GM12873 (cell line): ENCODE measurements at regions not wholly inside any gene's neighbourhood (a gene's known extent, or its start where the extent isn't known, plus 50 kb on each side); places are given as distances from the start of the nearest gene placed in this dataset.

Experiments
- TF ChIP-seq, protein P1 (sequence below): IDR thresholded peaks from 2 replicates; pipeline ENCODE4 v1.5.1; 2012; ENCODE audit warnings: low read depth, mild to moderate bottlenecking, moderate library complexity, low read length, control low read depth; ENCODE audit not compliant: insufficient read depth; ENCODE audit errors: missing control alignments

DNA sequence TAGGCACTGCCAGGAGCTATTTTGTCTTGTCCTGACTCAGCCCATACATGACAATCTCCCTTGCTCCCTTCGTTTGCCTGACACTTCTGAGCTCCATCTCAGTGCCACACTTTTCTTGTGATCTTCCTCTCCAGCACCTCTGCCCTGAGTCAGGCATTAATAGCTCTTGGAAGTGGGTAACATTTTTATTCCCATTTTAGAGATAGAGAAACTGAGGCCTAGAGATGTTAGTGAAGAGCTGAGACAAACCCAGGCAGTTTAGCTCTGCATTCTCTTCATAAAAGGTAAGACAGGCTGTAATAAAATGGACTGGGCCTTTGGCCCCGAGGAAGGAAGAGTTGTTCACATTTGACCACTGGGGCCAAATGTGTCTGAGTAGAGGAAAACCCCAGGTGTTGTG lies 167.4 kb downstream of the DHX35 start:
- TF ChIP-seq, protein P1, sequence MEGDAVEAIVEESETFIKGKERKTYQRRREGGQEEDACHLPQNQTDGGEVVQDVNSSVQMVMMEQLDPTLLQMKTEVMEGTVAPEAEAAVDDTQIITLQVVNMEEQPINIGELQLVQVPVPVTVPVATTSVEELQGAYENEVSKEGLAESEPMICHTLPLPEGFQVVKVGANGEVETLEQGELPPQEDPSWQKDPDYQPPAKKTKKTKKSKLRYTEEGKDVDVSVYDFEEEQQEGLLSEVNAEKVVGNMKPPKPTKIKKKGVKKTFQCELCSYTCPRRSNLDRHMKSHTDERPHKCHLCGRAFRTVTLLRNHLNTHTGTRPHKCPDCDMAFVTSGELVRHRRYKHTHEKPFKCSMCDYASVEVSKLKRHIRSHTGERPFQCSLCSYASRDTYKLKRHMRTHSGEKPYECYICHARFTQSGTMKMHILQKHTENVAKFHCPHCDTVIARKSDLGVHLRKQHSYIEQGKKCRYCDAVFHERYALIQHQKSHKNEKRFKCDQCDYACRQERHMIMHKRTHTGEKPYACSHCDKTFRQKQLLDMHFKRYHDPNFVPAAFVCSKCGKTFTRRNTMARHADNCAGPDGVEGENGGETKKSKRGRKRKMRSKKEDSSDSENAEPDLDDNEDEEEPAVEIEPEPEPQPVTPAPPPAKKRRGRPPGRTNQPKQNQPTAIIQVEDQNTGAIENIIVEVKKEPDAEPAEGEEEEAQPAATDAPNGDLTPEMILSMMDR, result no peak

DNA sequence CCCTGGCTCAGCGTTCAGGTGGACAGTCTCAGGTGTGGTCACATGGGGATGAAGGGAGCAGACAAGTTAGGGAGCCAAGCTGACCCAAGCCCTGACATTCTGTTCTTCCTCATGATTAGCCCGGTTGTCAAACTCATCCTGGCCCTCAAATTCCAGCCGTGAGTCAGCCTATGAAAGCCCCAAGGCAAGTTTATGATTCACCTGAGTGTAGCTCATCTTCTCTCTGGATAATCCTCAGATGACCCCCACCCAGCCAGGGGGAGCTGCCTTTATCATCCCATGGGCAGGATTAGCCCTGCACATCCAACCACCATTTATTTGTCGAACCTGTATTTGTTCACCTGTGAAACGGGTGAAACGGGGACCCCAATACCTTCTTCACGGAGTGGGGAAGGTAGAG lies 161.9 kb downstream of the DHX35 start:
- TF ChIP-seq, protein P1, result no peak

DNA sequence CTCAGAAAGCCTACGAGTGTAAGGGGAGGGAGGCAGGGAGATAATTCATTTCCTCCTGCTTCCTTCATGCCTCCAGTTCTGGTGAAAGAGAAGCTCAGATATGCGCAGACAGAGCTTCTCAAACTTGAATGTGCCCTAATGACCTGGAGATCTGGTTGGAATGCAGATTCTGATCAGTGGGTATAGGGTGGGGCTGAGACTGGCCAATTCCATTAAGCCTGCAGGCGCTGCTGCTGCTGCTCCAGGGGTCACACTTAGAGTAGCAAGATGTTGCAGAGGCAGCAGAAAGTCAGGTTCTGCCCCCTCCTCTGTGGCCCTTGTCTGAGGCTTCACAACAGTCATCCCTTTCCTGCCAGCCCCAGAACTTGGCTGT lies 161.0 kb downstream of the DHX35 start:
- TF ChIP-seq, protein P1, result no peak

DNA sequence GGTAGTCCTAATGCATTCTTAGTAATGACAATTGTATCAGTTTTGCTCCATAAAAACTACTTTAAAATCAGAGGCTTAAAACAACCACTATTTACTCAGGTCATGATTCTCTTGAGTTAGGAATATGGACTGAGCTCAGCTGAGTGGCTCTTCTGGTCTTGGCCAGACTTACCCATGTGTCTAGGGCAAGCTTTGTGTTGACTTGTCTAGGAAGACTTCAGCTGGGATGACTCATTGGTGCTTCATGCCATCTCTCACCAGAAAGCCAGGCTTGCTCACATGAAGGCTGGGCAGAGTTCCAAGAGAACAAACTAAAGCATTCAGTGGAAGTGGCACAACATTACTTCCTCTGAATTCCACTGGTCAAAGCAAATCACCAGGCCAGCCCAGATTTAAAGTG lies 155.3 kb downstream of the DHX35 start:
- TF ChIP-seq, protein P1, result no peak

DNA sequence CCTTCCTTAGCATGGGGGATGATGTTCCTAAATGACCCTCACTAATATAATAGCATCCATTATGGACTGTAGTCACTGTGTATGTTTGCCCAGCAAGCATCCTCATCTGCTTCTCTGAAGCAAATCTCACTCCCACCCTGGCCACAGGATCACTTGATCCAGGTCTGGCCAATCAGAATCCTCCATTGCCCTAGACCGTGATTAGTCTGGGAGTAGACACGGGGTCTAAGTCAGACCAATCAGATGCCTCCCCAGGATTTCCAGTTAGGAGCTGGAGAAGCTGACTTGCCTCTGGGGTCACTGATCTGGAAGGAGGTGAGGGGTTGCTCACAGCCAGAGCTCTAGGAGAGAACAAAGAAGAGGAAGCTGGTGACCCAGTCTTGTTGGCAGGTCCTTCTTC lies 153.9 kb downstream of the DHX35 start:
- TF ChIP-seq, protein P1, result no peak

- TF ChIP-seq, protein P1, result peak; percentile 69
These were observed 150.1 kb downstream of the DHX35 start for GRCh38 chr20:39112178-39112743.

DNA sequence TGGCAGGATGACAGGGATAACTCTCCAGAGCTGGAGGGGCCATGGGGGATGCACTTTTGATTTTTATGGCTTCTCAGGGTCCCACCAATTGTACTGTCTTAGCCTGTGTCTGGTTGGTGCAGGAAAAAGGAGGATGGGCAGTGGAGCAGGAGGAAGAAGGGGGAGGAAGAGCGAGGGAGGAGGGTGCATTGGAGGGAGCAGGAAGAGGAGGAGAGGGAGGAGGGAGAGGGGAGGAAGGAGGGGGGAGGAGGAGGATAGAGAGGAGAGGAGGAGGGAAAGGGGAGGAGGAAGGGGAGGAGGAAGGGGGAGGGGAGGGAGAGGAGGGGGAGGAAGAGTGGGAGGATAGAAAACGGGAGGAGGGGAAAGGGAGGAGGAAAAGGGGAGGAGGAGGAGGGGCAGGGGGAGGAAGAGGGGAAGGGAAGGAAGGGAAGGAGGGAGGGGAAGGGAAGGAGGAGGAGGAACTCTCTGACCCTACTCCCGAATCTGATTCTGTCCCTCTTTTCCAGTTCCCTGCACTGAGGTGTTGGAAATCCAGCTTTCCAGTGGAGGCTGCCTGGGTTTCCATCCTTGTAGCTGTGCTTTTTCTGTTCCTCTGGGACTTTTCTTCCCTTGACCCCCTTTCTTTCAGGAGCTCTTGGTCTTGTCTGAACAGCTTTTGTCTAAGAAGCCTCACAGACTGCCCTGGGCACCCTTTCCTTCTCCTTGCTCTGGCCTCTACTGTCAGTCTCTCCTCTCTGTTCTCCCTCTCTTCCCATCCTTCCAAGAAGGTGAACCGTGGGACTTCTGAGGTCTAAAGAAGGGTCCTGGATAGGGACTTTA lies 149.4 kb downstream of the DHX35 start:
- TF ChIP-seq, protein P1, result no peak
